ENCODE measurements at regions not wholly inside any gene's neighbourhood (a gene's known extent, or its start where the extent isn't known, plus 50 kb on each side); places are given as distances from the start of the nearest gene placed in this dataset.
A peak's percentile ranks its signal among the peaks of the same experiment; 100 is the strongest.

DNA sequence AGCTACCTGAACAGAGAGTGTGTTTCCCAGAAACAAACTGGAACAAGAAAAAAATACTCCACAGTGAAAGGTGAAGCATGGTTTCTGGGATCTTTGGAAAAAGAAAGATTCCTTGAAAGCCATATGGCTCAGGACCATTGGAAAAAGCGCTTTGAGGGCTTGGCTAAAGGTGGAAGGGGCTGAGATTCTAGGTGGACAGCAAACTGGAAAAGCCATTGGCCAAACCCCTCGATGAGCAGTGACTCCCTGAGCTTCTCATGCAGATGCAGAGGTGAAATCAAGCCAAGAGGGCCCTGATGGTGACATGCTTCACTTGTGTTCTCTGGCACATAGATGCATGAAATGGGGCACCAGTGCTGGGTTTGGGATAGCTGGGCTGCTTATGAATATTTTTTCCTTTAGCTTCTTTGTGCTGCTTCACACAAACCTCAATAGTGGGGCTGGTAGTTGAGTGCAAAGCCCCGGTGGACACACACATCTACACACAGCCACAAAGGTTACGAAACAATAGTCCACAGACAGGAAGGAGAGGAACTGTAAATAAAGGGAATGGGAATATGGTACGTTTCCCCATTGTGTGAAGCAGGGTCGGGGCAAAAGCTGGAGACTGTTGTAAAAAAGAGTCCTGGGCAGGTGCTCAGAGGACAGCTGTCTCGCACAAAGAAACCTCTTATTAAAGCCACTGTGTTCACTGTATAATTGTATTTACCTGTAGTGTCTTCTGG lies 117.8 kb downstream of the FOXA2 start:
- Histone ChIP-seq H3K9me3 (no peaks in the 10 kb centered on the region), H3K4me1 (peaks cover 0 to 3% (median 0%) of the 10 kb centered on the region in 4 donors), H3K36me3 (no peaks in the 10 kb centered on the region), H3K27ac (no peak overlapping the region), H3K4me3 (no peak overlapping the region), H3K27me3 (no peaks in the 10 kb centered on the region)
- WGBS, 2 donors = 59 to 61% methylated on average over 7 of the region's 7 CpGs
- TF ChIP-seq, protein P1, sequence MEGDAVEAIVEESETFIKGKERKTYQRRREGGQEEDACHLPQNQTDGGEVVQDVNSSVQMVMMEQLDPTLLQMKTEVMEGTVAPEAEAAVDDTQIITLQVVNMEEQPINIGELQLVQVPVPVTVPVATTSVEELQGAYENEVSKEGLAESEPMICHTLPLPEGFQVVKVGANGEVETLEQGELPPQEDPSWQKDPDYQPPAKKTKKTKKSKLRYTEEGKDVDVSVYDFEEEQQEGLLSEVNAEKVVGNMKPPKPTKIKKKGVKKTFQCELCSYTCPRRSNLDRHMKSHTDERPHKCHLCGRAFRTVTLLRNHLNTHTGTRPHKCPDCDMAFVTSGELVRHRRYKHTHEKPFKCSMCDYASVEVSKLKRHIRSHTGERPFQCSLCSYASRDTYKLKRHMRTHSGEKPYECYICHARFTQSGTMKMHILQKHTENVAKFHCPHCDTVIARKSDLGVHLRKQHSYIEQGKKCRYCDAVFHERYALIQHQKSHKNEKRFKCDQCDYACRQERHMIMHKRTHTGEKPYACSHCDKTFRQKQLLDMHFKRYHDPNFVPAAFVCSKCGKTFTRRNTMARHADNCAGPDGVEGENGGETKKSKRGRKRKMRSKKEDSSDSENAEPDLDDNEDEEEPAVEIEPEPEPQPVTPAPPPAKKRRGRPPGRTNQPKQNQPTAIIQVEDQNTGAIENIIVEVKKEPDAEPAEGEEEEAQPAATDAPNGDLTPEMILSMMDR (IDR thresholded peaks at IDR 0.05) = no peak
- TF ChIP-seq EP300 (IDR thresholded peaks at IDR 0.05) (no peak), POLR2A (IDR thresholded peaks at IDR 0.05) (no peak), POLR2AphosphoS5 (IDR thresholded peaks at IDR 0.05) (no peak)
- no peak for DNase-seq
- ATAC-seq (ENCODE audit: low FRiP score in 2 of 2) = no peak

DNA sequence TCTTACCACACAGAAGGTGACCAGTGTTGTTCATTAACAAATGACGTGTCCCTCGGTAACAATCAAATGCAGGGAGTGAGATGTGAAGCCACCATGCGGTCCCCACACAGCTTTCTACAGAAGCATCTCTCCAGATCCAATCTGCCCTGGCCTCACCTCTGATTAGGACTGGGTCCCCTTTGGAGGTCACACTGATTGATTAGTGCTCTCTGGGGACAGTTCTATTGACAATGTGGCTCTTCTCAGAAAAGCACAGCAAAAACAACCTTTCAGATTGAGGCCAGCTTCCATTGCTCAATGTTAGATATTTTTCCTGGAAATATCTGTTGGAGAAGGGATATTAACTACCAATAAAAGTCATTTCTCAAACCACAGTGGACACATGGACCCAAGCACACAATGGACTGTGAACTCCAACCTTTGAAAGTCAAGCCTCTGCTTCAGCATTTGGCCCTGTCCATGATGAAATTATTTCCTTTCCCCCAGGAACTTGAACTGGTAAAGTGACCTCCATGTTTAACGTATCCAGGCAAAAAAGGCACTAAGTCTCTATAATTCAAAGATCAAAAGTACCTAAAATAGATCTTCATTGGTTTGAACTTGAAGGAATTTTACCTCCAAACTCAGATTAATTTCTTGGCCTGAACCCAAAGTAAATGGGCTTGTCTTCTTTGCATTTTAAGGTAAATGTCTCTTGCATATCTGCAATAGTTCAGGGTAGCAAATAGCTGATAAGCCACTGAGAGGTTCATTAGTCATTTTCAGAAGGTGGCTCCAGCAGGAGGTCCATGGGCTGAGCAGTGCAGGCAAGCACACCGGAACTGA lies 118.5 kb downstream of the FOXA2 start:
- H3K27me3 ChIP-seq = no peaks in the 10 kb centered on the region
- DNase-seq (no peak), ATAC-seq (ENCODE audit: low FRiP score in 2 of 2) (no peak)
- no peak overlapping the region for H3K27ac ChIP-seq
- H3K9me3 ChIP-seq = no peaks in the 10 kb centered on the region
- no peak overlapping the region for H3K4me3 ChIP-seq
- 70 to 77% methylated on average over 5 of the region's 5 CpGs for WGBS, 2 donors
- TF ChIP-seq, protein P1 (IDR thresholded peaks at IDR 0.05) = no peak
- no peak for TF ChIP-seq POLR2A (IDR thresholded peaks at IDR 0.05)
- TF ChIP-seq EP300 (IDR thresholded peaks at IDR 0.05) = no peak
- no peak for TF ChIP-seq POLR2AphosphoS5 (IDR thresholded peaks at IDR 0.05)
- no peaks in the 10 kb centered on the region for H3K36me3 ChIP-seq
- peaks cover 0 to 3% (median 0%) of the 10 kb centered on the region in 4 donors for H3K4me1 ChIP-seq

DNA sequence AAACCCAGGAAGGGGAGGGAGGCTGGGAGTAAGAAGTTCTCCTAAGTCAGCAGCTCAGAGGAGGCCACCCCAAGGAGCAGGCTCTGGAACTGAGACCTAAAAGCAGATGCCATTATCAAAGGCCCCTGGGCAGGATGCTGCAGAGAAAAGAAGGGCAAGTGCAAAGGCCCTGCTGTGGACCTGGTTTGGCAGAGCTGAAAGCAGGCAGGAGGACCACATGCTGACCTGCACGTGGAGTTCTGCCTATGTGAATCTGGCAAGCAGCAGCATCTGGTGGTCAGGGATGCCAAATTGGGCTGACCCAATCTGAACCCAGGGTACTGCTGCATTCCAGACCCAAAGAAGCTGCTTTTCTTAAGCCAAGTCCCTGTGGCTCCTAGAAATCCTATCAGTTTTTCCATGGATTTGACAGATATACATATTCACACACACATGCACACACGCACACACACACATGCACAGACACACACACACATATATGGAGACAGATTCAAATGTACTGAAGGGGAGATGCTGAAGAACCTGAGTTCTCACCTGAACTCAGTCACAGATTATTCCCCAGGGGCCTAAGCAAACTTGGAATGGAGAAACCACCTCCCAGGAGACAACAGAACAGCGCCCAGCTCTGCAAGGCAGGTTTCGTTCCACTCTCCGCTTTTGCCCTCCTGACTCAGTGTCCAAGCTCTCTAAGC lies 119.9 kb downstream of the FOXA2 start:
- Histone ChIP-seq H3K4me3 (no peak overlapping the region), H3K9me3 (no peaks in the 10 kb centered on the region), H3K36me3 (no peaks in the 10 kb centered on the region), H3K4me1 (peaks cover 0 to 3% (median 0%) of the 10 kb centered on the region in 4 donors), H3K27ac (no peak overlapping the region), H3K27me3 (no peaks in the 10 kb centered on the region)
- WGBS, 2 donors = 91 to 93% methylated on average over 3 to 5 of the region's 5 CpGs
- ATAC-seq (ENCODE audit: low FRiP score in 2 of 2) (no peak), DNase-seq (no peak)
- TF ChIP-seq POLR2A (IDR thresholded peaks at IDR 0.05) (no peak), EP300 (IDR thresholded peaks at IDR 0.05) (no peak), POLR2AphosphoS5 (IDR thresholded peaks at IDR 0.05) (no peak)
- TF ChIP-seq, protein P1 (IDR thresholded peaks at IDR 0.05) = no peak

DNA sequence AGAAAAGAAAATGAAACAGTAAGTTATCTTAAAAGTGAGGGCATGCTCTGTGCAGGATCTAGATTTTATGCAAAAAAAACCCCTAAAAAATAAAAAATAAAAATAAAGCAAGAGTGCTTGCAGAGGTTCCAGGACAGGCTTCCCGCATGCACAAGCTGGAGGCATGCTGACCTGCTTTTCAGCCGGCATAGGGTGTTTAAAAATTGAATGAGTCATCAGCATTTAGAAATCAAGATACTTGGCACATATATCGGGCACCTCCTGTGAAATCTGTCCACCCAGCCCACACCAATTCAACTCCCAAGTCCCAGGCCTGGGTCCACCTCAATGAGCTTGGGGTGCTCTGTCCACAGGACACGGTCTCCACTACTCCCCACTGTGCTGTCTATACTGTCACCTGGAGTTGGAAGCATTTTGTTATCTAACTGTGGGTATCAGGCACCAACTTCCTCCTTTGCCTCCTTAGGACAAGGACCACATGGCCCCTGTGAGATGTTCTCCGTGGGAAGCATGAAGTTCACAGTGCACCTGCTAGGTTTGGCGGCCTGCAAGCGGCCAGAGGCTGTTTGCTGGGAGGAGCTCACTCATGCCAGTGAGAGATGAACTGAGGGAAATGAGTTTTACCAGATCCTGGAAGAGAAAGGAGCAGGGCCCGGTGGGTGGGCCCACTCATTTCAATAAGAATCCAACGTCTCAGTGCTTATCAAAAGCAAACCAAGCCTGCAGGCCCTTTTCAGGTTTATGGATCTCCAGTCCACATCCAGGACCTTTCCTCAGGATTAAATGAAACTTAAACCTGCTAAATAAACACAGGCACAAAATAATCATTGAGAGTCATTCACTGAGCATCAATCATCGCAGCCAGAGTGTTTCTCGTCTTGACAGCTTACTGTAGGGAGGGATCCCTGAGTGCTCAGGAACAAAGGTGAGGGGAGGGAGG lies 121.1 kb downstream of the FOXA2 start:
- 57 to 72% methylated on average over 8 to 11 of the region's 11 CpGs for WGBS, 2 donors
- Histone ChIP-seq H3K27me3 (no peaks in the 10 kb centered on the region), H3K9me3 (no peaks in the 10 kb centered on the region), H3K27ac (no peak overlapping the region), H3K4me1 (peaks cover 0 to 3% (median 0%) of the 10 kb centered on the region in 4 donors), H3K36me3 (no peaks in the 10 kb centered on the region), H3K4me3 (no peak overlapping the region)
- TF ChIP-seq POLR2AphosphoS5 (IDR thresholded peaks at IDR 0.05) (no peak), EP300 (IDR thresholded peaks at IDR 0.05) (no peak), POLR2A (IDR thresholded peaks at IDR 0.05) (no peak)
- TF ChIP-seq, protein P1 (IDR thresholded peaks at IDR 0.05) = no peak
- DNase-seq (no peak), ATAC-seq (ENCODE audit: low FRiP score in 2 of 2) (peak in 1 of 2 donors; percentile 17)

Measured in upper lobe of left lung (tissue), 6 donors.